Right cardiac atrium (tissue), 5 donors: ENCODE measurements at regions not wholly inside any gene's neighbourhood (a gene's known extent, or its start where the extent isn't known, plus 50 kb on each side); places are given as distances from the start of the nearest gene placed in this dataset.

Experiments
- ATAC-seq, 2 donors: fragments of 200-7000 bp; cut with Tn5 transposase; one replicate each; pipeline versions ENCODE4 v1.8.0 to v1.9.1; 2020; ENCODE audit warnings: moderate library complexity in 2 of 2, mild to moderate bottlenecking in 1 of 2
- DNase-seq, 3 donors: peaks; one replicate each; pipeline ENCODE4 v3.0.0-alpha.2; 2020
- H3K27ac ChIP-seq: one replicate; pipeline ENCODE4 v1.5.1; 2013; ENCODE audit warnings: mild to moderate bottlenecking, low read length, control low read depth, moderate library complexity
- H3K27me3 ChIP-seq: one replicate; pipeline ENCODE4 v1.6.1; 2013; ENCODE audit not compliant: control insufficient read depth, insufficient read depth
- H3K4me1 ChIP-seq: one replicate; pipeline ENCODE4 v1.6.1; 2013; ENCODE audit warnings: low read length; ENCODE audit not compliant: control insufficient read depth, insufficient read depth
- H3K4me3 ChIP-seq: one replicate; pipeline ENCODE4 v1.5.1; 2013; ENCODE audit warnings: low read length, control low read depth
- H3K9me3 ChIP-seq: one replicate; pipeline ENCODE4 v1.6.1; 2013; ENCODE audit warnings: low read length; ENCODE audit not compliant: control insufficient read depth
- WGBS: extraction: QIAGEN DNeasy Blood & Tissue Kit; methylation state at CpG from one replicate; pipeline ENCODE4 v1.1.7; 2013; 5-methylcytosine and 5-hydroxymethylcytosine counted together
- intact Hi-C, 4 donors: fragments of 100-400 bp; cut with DNase I; formaldehyde crosslinking; loops; one replicate each; pipeline versions ENCODE4 v1.11.0 to v1.14.0; 2022 to 2023
- donor health status: healthy with polysubstance abuse.
- donor health status: DM: no; HTN: yes; CAD: no.
- donor health status: DM: no; HTN: no; CAD: no.
- donor health status: DM: no; HTN: yes; CAD: no; lungs with severe emphysema.
- donor health status: DM: yes; HTN: yes; CAD: no.

- WGBS = 91% methylated on average over 8 of the region's 8 CpGs
- peaks cover 4% of the 10 kb centered on the region for H3K4me1 ChIP-seq
- ATAC-seq (peak; percentile 64 to 73), DNase-seq (no peak)
- intact Hi-C loops = no loop called here
- H3K9me3 ChIP-seq = no peaks in the 10 kb centered on the region
- no peak overlapping the region for H3K4me3 ChIP-seq
- H3K27me3 ChIP-seq = no peaks in the 10 kb centered on the region
- H3K27ac ChIP-seq = no peak overlapping the region
Observed at GRCh38 chr6:15062516-15063252, 183.2 kb upstream of the JARID2 start.

GRCh38 chr6:15063253-15063853 lies 182.5 kb upstream of the JARID2 start:
- Histone ChIP-seq H3K4me1 (peaks cover 4% of the 10 kb centered on the region), H3K27me3 (no peaks in the 10 kb centered on the region), H3K27ac (no peak overlapping the region), H3K9me3 (no peaks in the 10 kb centered on the region), H3K4me3 (no peak overlapping the region)
- intact Hi-C loops = no loop called here
- 90% methylated on average over 7 of the region's 7 CpGs for WGBS
- DNase-seq (peak; percentile 22 to 75 (median 51)), ATAC-seq (peak in 1 of 2 donors; percentile 18)

DNA sequence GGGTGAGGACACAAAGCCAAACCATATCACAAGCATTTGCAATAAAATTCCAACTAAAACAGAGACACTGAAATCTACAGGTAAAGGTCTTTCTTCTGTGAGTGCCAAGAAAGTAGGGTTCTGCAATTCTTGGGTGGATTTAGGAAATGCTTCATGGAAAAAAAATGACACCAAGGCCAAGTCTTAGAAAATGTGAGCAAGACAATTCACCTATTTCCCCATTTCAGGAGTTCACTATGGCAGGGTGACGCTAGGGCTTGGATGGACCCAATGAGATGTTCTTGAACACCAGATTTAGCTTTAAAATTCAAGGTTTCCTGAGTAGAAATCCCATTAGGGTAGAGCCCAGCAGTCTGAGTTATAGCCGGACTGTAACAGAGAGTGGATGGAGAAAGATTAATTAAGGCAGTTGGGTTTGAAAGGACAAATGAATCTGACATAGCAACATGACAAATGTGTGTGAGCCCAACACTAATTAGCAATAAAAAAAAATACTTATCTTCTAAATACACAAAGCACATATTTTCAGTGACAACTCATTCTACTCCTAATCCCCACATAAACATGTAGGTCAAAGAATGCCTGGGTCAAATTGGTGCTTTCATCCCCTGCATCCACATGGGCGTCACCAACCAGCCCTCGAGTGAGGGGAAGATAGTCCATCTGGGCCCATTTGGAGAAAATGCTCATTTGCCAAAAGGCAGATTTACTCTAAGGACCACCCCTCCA lies 180.4 kb upstream of the JARID2 start:
- Histone ChIP-seq H3K4me1 (peaks cover 4% of the 10 kb centered on the region), H3K4me3 (no peak overlapping the region), H3K27me3 (no peaks in the 10 kb centered on the region), H3K27ac (no peak overlapping the region), H3K9me3 (no peaks in the 10 kb centered on the region)
- intact Hi-C loops = no loop called here
- 85% methylated on average over 4 of the region's 4 CpGs for WGBS
- DNase-seq (no peak), ATAC-seq (no peak)

DNA sequence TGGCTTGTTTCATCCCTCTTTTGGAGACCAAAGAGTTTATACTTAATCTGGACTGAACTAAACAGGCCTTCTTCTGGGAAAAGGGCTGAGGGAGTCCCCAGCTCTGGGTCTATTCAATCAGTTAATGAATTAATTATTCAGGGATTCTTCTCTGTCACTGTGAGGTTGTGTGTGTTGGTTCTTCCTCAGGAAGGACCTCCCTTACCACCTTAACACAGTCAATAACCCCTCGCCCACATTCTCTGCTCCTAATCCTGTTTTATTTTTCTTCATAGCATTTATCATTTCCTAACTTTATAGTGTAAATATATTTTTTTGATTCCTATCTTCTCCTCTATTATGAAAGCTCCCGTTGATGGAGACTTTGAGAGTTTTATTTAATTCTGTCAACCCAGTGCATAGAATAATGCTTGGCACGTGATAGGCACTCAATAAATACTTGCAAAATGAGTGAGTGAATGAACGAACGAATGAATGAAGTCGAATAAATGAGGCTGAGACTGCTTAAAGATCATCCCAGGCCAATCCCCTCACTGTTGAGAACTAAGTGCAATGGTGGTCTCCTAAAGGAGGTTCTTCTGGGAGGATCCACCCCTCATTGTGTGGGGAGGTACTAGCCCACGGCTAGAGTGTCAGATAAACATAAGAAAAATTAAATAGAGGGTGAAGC lies 179.6 kb upstream of the JARID2 start:
- no peak for ATAC-seq
- no peak for DNase-seq
- no peak overlapping the region for H3K4me3 ChIP-seq
- H3K27me3 ChIP-seq = no peaks in the 10 kb centered on the region
- no peaks in the 10 kb centered on the region for H3K9me3 ChIP-seq
- intact Hi-C loops = no loop called here
- H3K27ac ChIP-seq = no peak overlapping the region
- H3K4me1 ChIP-seq = peaks cover 4% of the 10 kb centered on the region
- WGBS = 71% methylated on average over 7 of the region's 7 CpGs

DNA sequence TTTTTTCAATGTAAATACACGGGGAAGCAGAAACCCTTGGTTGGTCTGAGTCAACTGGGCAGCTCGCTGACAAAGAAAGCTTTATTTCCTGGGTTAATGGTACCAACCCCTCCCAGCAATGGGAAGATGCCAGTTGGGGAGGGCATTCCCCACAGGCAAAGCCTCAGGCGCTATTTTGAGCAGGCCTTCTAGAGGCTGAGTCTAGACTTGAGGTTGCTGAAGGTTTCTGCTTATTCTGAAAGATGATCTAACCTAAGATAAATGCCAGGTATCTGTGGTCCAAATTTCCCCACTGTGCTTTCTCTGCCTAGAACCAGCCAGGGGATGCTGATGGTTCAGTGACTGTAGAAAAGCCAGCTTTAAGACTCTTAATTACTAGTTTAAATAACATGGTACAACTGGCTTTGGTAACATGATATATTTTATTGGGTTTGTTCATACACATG lies 172.5 kb upstream of the JARID2 start:
- Histone ChIP-seq H3K27ac (no peak overlapping the region), H3K4me3 (no peak overlapping the region), H3K4me1 (no peaks in the 10 kb centered on the region), H3K27me3 (no peaks in the 10 kb centered on the region), H3K9me3 (no peaks in the 10 kb centered on the region)
- WGBS = 87% methylated on average over 3 of the region's 3 CpGs
- intact Hi-C loops = no loop called here
- no peak for ATAC-seq
- no peak for DNase-seq

GRCh38 chr6:15073883-15074465 lies 171.9 kb upstream of the JARID2 start:
- ATAC-seq = no peak
- H3K27me3 ChIP-seq = no peaks in the 10 kb centered on the region
- WGBS = 96% methylated on average over 14 of the region's 14 CpGs
- H3K4me1 ChIP-seq = no peaks in the 10 kb centered on the region
- H3K4me3 ChIP-seq = no peak overlapping the region
- H3K9me3 ChIP-seq = no peaks in the 10 kb centered on the region
- intact Hi-C loops = no loop called here
- DNase-seq = no peak
- no peak overlapping the region for H3K27ac ChIP-seq

GRCh38 chr6:15074806-15075205 lies 171.1 kb upstream of the JARID2 start:
- no peak for ATAC-seq
- DNase-seq = no peak
- WGBS = 98% methylated on average over 10 of the region's 10 CpGs
- intact Hi-C loops = no loop called here
- H3K4me1 ChIP-seq = peaks cover 2% of the 10 kb centered on the region
- no peak overlapping the region for H3K27ac ChIP-seq
- H3K9me3 ChIP-seq = no peaks in the 10 kb centered on the region
- H3K27me3 ChIP-seq = no peaks in the 10 kb centered on the region
- no peak overlapping the region for H3K4me3 ChIP-seq

DNA sequence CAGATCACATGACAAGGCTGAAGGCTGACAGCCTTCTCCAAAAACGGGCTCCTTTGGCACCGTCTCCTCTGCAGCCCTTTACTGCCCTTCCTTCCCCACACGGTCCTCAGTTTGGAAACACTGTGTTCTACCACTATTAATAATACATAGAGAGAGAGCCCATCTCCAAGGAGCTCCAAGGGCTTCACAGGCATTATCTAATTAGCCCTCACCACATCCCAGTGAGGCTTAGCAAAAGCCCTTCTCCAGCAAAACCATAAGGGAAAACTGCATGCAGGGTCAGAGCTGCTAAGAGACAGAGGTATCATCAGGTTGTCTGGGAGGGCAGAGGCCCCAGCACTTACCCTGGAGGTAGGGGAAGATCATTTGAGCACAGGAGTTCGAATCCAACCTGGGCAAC lies 169.3 kb upstream of the JARID2 start:
- Histone ChIP-seq H3K27ac (no peak overlapping the region), H3K9me3 (no peaks in the 10 kb centered on the region), H3K4me3 (no peak overlapping the region), H3K4me1 (peaks cover 2% of the 10 kb centered on the region), H3K27me3 (no peaks in the 10 kb centered on the region)
- intact Hi-C loops = no loop called here
- DNase-seq = no peak
- 64% methylated on average over 4 of the region's 4 CpGs for WGBS
- ATAC-seq = peak in 1 of 2 donors; percentile 47

DNA sequence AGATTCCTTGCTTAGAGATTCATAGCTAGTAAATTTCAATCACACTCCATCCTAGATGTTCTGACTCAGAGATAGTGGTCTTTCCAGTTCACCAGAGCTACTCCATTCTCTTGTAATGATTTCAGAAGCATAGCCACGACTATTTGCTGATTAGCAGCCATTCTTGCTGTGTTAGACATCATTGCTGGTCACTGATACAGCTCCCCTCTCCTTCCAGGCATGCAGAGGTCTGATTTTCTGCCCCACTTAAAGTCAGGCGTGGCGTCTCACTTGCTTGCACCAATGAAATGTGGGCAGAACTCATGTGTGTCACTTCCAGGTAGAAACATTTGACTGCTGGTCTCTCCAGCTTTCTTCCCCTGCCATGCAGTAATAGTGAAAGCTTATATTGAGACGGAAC lies 168.9 kb upstream of the JARID2 start:
- Histone ChIP-seq H3K27me3 (no peaks in the 10 kb centered on the region), H3K27ac (no peak overlapping the region), H3K4me3 (no peak overlapping the region), H3K9me3 (no peaks in the 10 kb centered on the region), H3K4me1 (peaks cover 2% of the 10 kb centered on the region)
- 80% methylated on average over 4 of the region's 4 CpGs for WGBS
- DNase-seq (no peak), ATAC-seq (no peak)
- intact Hi-C loops = no loop called here

- Histone ChIP-seq H3K27me3 (no peaks in the 10 kb centered on the region), H3K4me3 (no peak overlapping the region), H3K4me1 (peaks cover 2% of the 10 kb centered on the region), H3K27ac (no peak overlapping the region), H3K9me3 (no peaks in the 10 kb centered on the region)
- ATAC-seq = no peak
- 91% methylated on average over 5 of the region's 5 CpGs for WGBS
- intact Hi-C loops = no loop called here
- no peak for DNase-seq
Observed at GRCh38 chr6:15077961-15078360, 167.9 kb upstream of the JARID2 start.
